T-helper 1 cell treated with Interleukin-12 subunit alpha and Interleukin-12 subunit beta and Interleukin-4 antibody, amounts not matched to agents 30 ng/mL and 1 ng/mL, for 36 hours (primary cell): ENCODE measurements at regions not wholly inside any gene's neighbourhood (a gene's known extent, or its start where the extent isn't known, plus 50 kb on each side); places are given as distances from the start of the nearest gene placed in this dataset.

Experiments
- intact Hi-C: fragments of 100-400 bp; cut with micrococcal nuclease; formaldehyde crosslinking; loops from one replicate; pipeline ENCODE4 v1.15.1; 2024

DNA sequence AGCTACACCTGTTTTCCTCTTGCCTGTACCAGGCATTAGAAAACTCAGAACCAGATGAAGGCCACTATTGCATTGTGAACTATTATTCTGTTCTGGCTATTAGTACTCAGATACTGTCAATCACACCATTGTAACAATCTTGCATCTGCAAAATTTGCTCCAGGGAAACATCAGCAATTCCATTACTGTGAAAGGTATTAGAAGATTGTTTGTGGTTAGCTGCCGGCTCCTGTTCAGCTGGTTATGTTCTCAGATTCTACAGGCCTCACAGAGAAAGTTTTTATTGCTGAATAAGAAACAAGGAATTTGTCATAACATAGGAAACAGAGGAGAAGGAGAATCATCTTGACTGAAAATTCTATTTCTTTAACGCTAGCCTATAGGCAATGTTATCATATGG, 179.9 kb downstream of the PLOD2 start:
- intact Hi-C loops = no loop called here

DNA sequence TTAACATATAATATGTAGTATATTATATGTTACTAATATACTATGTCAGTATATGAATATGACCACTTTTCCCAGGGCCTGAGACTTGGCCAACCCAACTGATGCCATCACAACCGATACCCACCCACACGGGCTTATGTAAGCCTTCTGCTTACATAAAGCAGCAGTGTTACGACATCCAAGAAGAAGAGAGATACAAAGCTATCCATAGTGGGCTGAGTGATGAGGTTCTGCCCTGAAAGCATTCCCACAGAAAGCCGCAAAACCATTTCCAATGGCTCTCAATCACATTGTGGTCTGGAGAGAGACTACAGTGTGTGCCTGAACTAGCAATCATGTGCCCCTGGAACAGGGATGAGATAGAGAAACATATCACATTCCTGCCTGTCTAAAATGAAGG, 177.9 kb downstream of the PLOD2 start:
- intact Hi-C loops = no loop called here
